Adipocyte (in vitro differentiated cells): ENCODE measurements at regions not wholly inside any gene's neighbourhood (a gene's known extent, or its start where the extent isn't known, plus 50 kb on each side); places are given as distances from the start of the nearest gene placed in this dataset.

Experiments used
- DNase-seq: peaks from one replicate; pipeline ENCODE4 v3.0.0-alpha.2; 2015; ENCODE audit warnings: low read depth
- H3K27me3 ChIP-seq: replicated peaks from 2 replicates; pipeline ENCODE4 v1.7.0; 2013; ENCODE audit warnings: mild to moderate bottlenecking, low read length, moderate library complexity; ENCODE audit not compliant: control insufficient read depth, insufficient read depth
- H3K36me3 ChIP-seq: 2 replicates; pipeline ENCODE4 v1.7.0; 2013; ENCODE audit warnings: low read length, mild to moderate bottlenecking, moderate library complexity; ENCODE audit not compliant: control insufficient read depth, insufficient read depth, severe bottlenecking
- H3K4me1 ChIP-seq: 2 replicates; pipeline ENCODE4 v1.7.0; 2013; ENCODE audit warnings: mild to moderate bottlenecking, low read length, moderate library complexity; ENCODE audit not compliant: control insufficient read depth, insufficient read depth
- H3K4me3 ChIP-seq: 2 replicates; pipeline ENCODE4 v1.7.0; 2013; ENCODE audit warnings: mild to moderate bottlenecking, low read length, moderate library complexity
- H3K9ac ChIP-seq: 2 replicates; pipeline ENCODE4 v1.7.0; 2013; ENCODE audit warnings: mild to moderate bottlenecking, low read length, moderate library complexity
- H3K9me3 ChIP-seq: 2 replicates; pipeline ENCODE4 v1.7.0; 2013; ENCODE audit warnings: mild to moderate bottlenecking, low read length, moderate library complexity; ENCODE audit not compliant: control insufficient read depth

DNA sequence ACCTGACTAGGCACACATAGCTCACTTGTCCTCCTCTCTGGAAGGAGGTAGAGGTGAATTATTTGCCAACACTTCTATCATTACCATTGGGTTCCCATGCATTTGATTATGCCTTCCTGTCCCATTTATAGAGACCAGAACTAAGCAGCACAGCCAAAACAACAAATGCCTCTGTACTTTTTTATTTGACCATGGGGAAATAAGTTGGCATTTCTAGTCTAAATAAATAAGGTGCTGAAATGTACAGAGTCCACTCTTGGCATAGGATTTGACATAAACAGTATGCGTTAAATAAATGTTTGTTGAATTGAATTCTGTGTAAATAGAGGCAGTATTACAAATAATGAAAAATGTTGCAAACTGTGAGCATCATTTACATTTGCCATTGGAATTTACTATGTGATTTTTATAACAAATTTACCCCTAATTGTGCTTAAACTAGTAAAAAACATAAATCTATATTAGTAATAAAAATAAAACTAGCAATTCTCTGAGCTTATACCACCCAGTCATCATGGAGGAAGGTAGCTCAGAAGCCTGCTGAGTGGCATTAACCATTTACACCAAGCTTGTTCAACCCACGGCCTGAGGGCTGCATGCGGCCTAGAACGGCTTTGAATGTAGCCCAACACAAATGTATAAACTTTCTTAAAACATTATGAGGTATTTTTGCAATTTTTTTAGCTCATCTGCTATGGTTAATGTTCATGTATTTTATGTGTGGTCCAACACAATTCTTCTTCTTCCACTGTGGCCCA lies 367.8 kb downstream of the FIGN start:
- Histone ChIP-seq H3K9ac (no peak overlapping the region), H3K36me3 (no peaks in the 10 kb centered on the region), H3K4me3 (no peak overlapping the region), H3K27me3 (no peaks in the 10 kb centered on the region), H3K9me3 (no peaks in the 10 kb centered on the region), H3K4me1 (peaks cover 11% of the 10 kb centered on the region)
- DNase-seq, result no peak

DNA sequence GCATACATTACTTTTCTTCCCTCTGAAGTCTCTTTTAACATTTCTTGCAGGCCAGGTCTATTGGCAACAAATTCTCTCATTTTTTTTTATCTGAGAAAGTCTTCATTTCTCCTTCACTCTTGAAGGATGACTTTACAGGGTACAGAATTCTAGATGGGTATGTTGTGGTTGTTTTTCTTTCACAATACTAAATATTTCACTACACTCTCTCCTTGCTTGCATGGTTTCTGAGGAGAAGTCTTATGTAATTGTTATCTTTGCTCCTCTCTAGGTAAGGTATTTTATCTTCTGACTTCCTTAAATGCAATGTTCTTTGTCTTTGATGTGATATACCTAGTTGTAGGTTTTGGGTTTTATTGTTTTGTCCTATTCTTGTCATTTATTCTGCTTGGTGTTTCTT lies 371.1 kb downstream of the FIGN start:
- H3K4me3 ChIP-seq, result no peak overlapping the region
- H3K27me3 ChIP-seq, result no peaks in the 10 kb centered on the region
- H3K9ac ChIP-seq, result no peak overlapping the region
- no peaks in the 10 kb centered on the region for H3K36me3 ChIP-seq
- DNase-seq, result no peak
- peaks cover 11% of the 10 kb centered on the region for H3K4me1 ChIP-seq
- H3K9me3 ChIP-seq, result no peaks in the 10 kb centered on the region

DNA sequence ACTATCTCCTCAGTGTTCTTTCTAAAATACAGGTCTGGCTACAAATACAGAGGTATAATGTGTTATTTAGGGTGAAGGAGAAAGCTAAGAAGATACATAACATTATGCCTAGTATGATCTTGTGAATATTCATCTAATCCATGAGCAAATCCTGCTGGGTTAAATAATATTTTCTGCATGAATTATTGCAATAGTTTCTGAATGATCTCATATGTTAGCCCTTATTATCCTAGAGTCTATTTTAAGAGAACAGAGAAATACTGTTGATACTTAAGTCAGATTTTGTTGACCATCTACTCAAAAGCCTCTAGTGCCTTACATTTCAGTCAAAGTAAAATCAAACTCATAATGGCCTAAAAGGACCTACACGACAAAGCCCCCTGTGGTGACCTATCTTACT lies 382.3 kb downstream of the FIGN start:
- peaks cover 15% of the 10 kb centered on the region for H3K4me1 ChIP-seq
- H3K27me3 ChIP-seq, result no peaks in the 10 kb centered on the region
- no peaks in the 10 kb centered on the region for H3K9me3 ChIP-seq
- no peak overlapping the region for H3K4me3 ChIP-seq
- no peak overlapping the region for H3K9ac ChIP-seq
- H3K36me3 ChIP-seq, result no peaks in the 10 kb centered on the region
- DNase-seq, result peak; percentile 36

DNA sequence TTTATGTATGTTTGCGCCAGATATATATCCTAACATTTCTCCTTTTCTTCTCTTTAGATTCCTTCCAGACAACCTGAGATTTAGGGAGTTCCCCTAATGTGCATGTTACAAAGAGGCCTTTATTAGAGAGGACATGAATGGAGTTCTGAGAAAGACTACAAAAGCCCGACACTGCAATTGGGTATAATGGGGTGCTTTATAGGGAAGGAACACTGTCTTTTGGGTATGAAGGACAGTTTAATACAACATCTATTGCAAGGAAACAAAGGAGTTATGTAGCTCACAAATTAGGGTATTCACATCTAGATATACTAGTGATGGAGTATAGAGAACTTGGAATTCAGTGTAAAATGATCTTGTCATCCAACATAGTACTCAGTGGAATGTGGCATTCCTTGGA lies 383.8 kb downstream of the FIGN start:
- H3K27me3 ChIP-seq, result no peaks in the 10 kb centered on the region
- H3K9ac ChIP-seq, result no peak overlapping the region
- H3K4me3 ChIP-seq, result no peak overlapping the region
- H3K9me3 ChIP-seq, result no peaks in the 10 kb centered on the region
- H3K36me3 ChIP-seq, result no peaks in the 10 kb centered on the region
- no peak for DNase-seq
- peaks cover 26% of the 10 kb centered on the region for H3K4me1 ChIP-seq

DNA sequence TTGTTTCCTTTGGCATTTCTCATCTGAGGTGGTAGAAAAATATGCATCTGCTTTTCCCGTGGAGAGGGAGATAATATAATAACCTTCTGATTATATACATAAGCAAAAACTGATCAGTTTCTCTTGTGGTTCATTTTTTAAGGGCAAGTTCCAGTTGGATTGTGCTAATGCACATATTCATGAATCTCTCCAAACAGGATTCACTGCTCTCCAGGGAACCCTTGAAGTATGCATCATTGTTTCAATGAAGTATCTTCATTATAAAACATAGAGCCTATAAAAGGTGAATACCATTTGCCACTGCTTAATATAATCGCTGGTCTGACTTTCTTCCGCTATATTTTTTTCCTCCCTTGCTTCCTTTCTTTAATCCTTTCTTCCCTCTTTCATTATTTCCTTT lies 384.7 kb downstream of the FIGN start:
- Histone ChIP-seq H3K4me1 (peaks cover 26% of the 10 kb centered on the region), H3K27me3 (no peaks in the 10 kb centered on the region), H3K9me3 (no peaks in the 10 kb centered on the region), H3K36me3 (no peaks in the 10 kb centered on the region), H3K9ac (no peak overlapping the region), H3K4me3 (no peak overlapping the region)
- DNase-seq, result no peak

DNA sequence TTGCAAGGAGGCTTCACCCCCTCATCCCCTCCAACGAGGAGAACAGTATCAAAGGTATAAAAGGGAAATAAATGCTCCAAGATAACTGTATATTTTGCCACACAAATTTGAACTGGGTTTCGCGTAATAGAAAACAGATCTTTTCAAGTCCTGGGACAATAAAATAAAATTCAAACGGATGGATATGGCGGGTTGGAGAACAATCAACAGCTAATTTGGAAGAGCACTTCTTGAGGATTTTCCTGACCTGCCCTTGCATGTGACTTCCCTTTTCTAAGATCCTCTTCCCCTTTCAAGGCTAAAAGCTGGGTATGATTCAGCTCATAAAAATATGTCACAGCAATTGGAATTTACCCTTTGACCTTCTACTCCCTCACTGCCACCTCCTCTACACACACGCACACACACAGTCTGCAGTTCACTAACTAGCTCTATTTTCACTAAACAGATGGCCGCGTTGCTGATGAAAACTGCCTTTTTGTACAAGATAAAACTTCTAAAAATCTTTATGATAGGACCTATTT lies 386.9 kb downstream of the FIGN start:
- Histone ChIP-seq H3K9ac (peak overlapping the region; percentile 65), H3K4me1 (peaks cover 26% of the 10 kb centered on the region), H3K4me3 (peak overlapping the region; percentile 75), H3K36me3 (no peaks in the 10 kb centered on the region), H3K27me3 (no peaks in the 10 kb centered on the region), H3K9me3 (no peaks in the 10 kb centered on the region)
- DNase-seq, result peak; percentile 57

DNA sequence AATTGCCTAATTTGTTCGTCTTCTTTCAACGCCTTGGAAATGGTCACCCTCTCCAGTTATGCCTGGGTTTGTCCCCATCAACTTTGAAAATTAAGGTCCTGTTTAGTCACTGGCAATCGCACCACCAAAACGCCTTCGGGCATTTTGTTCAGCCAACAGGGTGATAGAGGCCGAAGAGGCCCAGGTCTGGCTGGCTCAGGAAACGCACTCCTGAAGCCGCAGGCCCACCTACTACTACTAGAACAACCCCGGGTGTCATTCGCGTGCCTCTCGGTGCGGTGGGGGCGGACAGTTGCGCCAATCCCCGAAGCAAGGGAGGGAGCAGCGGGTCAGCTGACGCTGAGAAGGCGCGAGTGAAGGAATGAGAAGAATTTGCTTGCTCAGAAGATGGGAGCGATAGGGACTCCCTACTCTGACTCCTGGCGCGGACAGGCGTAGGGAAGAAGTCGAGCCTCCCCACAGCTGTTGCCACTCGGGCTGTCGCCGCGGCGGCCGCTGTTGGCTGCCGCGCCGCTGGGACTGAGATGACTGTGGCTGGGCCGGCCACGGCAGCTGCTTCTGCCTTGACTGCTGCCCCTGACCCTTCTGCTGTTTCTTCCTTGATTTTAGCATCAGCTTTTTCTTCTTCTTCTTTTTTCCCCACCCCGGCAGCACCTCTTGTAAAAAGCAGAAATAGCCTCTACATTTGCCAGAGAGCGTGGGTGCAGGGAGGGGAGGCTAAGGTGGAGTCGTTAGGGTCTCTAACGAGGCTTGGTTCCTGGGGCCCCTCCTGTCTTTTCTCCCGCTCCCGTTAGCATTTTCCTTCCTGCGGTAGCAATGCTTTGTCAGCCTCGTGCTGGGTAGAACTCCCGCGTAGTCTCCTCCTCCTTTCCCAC lies 387.6 kb downstream of the FIGN start:
- no peaks in the 10 kb centered on the region for H3K27me3 ChIP-seq
- peak overlapping the region; percentile 65 for H3K9ac ChIP-seq
- H3K4me1 ChIP-seq, result peaks cover 26% of the 10 kb centered on the region
- H3K9me3 ChIP-seq, result no peaks in the 10 kb centered on the region
- DNase-seq, result peak; percentile 92
- H3K36me3 ChIP-seq, result no peaks in the 10 kb centered on the region
- H3K4me3 ChIP-seq, result peak overlapping the region; percentile 75

DNA sequence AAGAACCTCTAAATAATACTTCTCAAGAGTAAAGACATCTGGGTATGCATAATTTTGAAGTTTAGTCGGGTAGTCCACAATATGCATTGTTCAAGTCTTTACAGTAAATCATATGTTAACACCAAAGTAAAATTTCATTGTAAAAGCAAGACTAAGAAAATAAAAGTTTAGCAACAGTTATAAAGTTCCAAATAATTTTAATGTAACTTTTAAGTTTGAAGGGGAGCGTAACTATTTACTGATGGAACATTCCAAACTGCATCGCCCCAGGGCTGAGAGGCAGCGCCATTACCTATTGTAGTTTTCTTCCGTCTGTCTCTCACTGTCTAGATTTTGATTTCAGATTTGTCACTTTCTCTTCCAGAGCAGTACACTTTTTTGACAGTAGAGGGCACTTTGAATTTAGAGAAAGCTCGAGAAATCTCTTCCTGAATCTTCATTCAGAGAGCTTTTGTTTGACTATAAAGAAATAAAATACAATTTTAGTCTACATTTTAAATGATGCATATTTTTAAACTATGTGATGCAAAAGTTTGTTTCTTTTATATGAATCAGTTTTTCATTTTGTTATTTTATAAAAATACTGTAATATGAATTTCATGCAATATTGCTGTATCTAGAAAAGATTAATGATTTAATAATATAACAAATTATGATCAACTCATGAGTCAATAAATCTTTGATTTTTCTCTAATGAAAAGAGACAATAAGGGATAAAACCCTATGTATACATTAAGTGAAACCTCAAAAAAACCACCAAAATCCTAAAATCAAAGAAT lies 389.8 kb downstream of the FIGN start:
- Histone ChIP-seq H3K27me3 (no peaks in the 10 kb centered on the region), H3K9ac (peak overlapping the region; percentile 47), H3K4me1 (peaks cover 24% of the 10 kb centered on the region), H3K4me3 (no peak overlapping the region), H3K9me3 (no peaks in the 10 kb centered on the region), H3K36me3 (no peaks in the 10 kb centered on the region)
- peak; percentile 89 for DNase-seq

DNA sequence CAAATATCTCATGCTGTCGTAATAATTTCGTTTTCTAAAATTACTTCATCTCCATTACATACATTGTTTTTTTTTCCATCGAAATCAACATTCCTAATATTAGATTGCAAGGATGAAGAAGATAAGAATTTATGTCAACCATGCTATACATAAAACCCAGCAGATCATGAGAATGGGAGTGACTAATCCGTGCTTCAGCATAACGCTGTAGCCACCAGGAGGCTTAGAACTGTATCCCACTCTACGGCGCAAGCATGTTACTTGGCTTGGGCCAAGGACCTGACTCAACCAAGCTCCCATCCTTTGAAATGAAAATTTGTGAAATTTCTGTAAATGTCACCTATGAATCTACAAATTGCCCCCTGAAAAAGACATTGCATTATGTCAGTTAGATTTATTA lies 392.5 kb downstream of the FIGN start:
- Histone ChIP-seq H3K27me3 (no peaks in the 10 kb centered on the region), H3K4me1 (peaks cover 9% of the 10 kb centered on the region), H3K36me3 (no peaks in the 10 kb centered on the region), H3K9ac (no peak overlapping the region), H3K4me3 (no peak overlapping the region), H3K9me3 (peaks cover 2% of the 10 kb centered on the region)
- no peak for DNase-seq

DNA sequence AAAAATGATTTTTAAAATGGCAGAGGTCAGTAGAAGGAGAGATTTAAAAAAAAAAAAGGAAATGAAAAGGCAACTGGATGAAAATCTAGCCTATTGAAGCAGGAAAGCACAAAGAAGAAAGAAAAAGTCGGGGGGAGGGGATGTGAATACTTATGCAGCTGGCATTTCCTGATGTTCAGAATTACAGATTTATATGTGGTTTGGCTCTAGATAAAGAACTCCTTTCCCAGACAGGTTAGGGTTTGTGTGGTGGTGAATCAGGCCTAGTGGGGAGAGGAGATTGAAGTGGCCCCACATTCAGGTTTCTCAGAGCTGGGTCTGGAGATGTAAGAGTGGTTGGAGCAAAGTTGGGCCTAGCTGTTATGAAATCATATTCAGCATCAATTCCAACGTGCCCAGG lies 394.4 kb downstream of the FIGN start:
- no peak for DNase-seq
- H3K36me3 ChIP-seq, result no peaks in the 10 kb centered on the region
- no peaks in the 10 kb centered on the region for H3K27me3 ChIP-seq
- H3K9me3 ChIP-seq, result peaks cover 2% of the 10 kb centered on the region
- H3K4me3 ChIP-seq, result no peak overlapping the region
- H3K9ac ChIP-seq, result no peak overlapping the region
- no peaks in the 10 kb centered on the region for H3K4me1 ChIP-seq

DNA sequence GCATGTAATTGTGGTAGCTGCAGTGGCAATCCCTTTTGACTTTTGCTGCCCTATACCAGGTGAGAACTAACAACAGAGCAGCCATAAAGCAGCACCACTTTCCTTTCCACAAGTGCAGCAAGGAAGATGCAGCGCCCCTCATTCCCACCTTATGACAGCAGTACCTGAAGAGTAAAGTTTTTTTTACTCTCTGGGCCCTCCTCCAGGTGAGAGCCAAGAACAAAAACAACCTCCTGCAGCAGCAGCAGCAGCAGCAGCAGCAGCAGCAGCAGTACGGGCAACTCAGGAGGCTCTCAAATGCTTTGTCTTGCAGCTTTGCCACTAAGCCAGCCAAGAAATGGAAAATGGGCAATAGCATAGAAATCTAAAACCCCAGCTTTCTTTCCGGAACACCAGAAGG lies 397.5 kb downstream of the FIGN start:
- Histone ChIP-seq H3K4me1 (no peaks in the 10 kb centered on the region), H3K36me3 (no peaks in the 10 kb centered on the region), H3K9ac (no peak overlapping the region), H3K4me3 (no peak overlapping the region), H3K27me3 (no peaks in the 10 kb centered on the region), H3K9me3 (peaks cover 2% of the 10 kb centered on the region)
- no peak for DNase-seq
